Type B pancreatic cell (in vitro differentiated cells): ENCODE measurements at regions not wholly inside any gene's neighbourhood (a gene's known extent, or its start where the extent isn't known, plus 50 kb on each side); places are given as distances from the start of the nearest gene placed in this dataset.

Experiments used
- DNase-seq: peaks from one replicate; pipeline ENCODE4 v3.0.0; 2021; ENCODE audit warnings: mixed read lengths; ENCODE audit not compliant: unreplicated experiment; ENCODE audit errors: extremely low spot score
- H3K27ac Mint-ChIP-seq: 2 replicates; pipeline ENCODE4 v1.8.0; 2021; ENCODE audit warnings: mild to moderate bottlenecking, mixed read lengths
- H3K27me3 Mint-ChIP-seq: 2 replicates; pipeline ENCODE4 v1.8.0; 2021; ENCODE audit warnings: mixed read lengths
- H3K36me3 Mint-ChIP-seq: 2 replicates; pipeline ENCODE4 v1.8.0; 2021; ENCODE audit warnings: mixed read lengths
- H3K4me1 Mint-ChIP-seq: one replicate; pipeline ENCODE4 v1.8.0; 2021; ENCODE audit warnings: mixed read lengths; ENCODE audit not compliant: unreplicated experiment
- H3K4me3 Mint-ChIP-seq: 2 replicates; pipeline ENCODE4 v1.8.0; 2021; ENCODE audit warnings: mild to moderate bottlenecking, mixed read lengths
- H3K9me3 Mint-ChIP-seq: 2 replicates; pipeline ENCODE4 v1.8.0; 2021; ENCODE audit warnings: mixed read lengths
- CTCF ChIP-seq: fragments of 200-600 bp; sonication (generic); conservative IDR thresholded peaks from 2 replicates; pipeline ENCODE4 v1.5.0; 2021; ENCODE audit warnings: antibody characterized with exemption, mild to moderate bottlenecking

DNA sequence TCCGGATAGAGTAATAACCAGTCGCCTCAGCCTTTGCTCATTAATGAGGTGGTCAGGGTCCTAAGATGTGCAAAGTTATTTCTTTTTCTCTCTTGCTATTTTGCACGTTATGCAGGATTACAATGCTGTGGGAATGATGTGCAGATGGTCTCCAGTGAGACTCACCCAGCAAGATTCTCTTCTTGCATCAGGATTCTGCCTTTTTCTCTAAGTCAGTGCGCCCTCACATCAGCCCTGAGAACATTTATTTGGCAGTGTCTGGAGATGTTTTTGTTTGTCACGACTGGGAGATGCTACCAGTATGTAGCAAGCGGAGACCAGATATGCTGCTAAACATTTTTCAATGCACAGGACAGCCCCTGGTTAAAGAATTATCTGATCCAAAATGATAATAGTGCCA, 280.3 kb upstream of the WWC1 start:
- Mint-ChIP-seq H3K4me3 (no peak overlapping the region), H3K27me3 (peaks cover 3% of the 10 kb centered on the region), H3K9me3 (peaks cover 2% of the 10 kb centered on the region), H3K4me1 (peaks cover 5% of the 10 kb centered on the region), H3K27ac (no peak overlapping the region), H3K36me3 (no peaks in the 10 kb centered on the region)
- TF ChIP-seq CTCF, result no peak
- DNase-seq, result no peak

DNA sequence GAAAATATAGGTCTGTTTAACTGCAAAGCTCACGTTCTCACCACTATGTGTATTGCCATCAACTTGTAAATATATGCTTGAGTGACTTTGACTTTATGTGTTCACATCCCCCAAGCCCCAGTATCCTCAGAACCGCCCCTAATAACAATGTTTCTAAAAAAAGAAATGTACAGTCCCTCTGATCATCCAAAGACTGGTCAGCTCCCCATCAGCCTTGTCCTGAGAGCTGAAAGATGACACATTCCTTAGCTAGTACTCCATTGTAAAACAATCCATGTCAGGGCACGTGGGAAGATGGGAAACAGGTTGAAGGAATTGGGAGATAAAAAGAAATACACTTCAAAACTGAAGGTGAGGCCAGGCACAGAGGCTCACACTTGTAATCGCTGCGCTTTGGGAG, 279.4 kb upstream of the WWC1 start:
- Mint-ChIP-seq H3K4me3 (no peak overlapping the region), H3K27ac (no peak overlapping the region), H3K4me1 (no peaks in the 10 kb centered on the region), H3K36me3 (no peaks in the 10 kb centered on the region), H3K27me3 (peaks cover 3% of the 10 kb centered on the region), H3K9me3 (peaks cover 4% of the 10 kb centered on the region)
- no peak for DNase-seq
- no peak for TF ChIP-seq CTCF

GRCh38 chr5:168013546-168013945, 277.9 kb upstream of the WWC1 start:
- no peak for DNase-seq
- H3K27ac Mint-ChIP-seq, result no peak overlapping the region
- H3K9me3 Mint-ChIP-seq, result peaks cover 4% of the 10 kb centered on the region
- no peak overlapping the region for H3K4me3 Mint-ChIP-seq
- H3K4me1 Mint-ChIP-seq, result peaks cover 12% of the 10 kb centered on the region
- no peak for TF ChIP-seq CTCF
- no peaks in the 10 kb centered on the region for H3K36me3 Mint-ChIP-seq
- peaks cover 3% of the 10 kb centered on the region for H3K27me3 Mint-ChIP-seq

GRCh38 chr5:168014433-168015123, 276.9 kb upstream of the WWC1 start:
- H3K4me1 Mint-ChIP-seq, result peaks cover 19% of the 10 kb centered on the region
- no peaks in the 10 kb centered on the region for H3K36me3 Mint-ChIP-seq
- H3K27me3 Mint-ChIP-seq, result peaks cover 11% of the 10 kb centered on the region
- peaks cover 4% of the 10 kb centered on the region for H3K9me3 Mint-ChIP-seq
- H3K4me3 Mint-ChIP-seq, result no peak overlapping the region
- no peak for TF ChIP-seq CTCF
- H3K27ac Mint-ChIP-seq, result no peak overlapping the region
- no peak for DNase-seq

- no peaks in the 10 kb centered on the region for H3K36me3 Mint-ChIP-seq
- DNase-seq, result no peak
- no peak overlapping the region for H3K4me3 Mint-ChIP-seq
- H3K9me3 Mint-ChIP-seq, result peaks cover 4% of the 10 kb centered on the region
- no peak overlapping the region for H3K27ac Mint-ChIP-seq
- TF ChIP-seq CTCF, result no peak
- H3K27me3 Mint-ChIP-seq, result peaks cover 14% of the 10 kb centered on the region
- peaks cover 23% of the 10 kb centered on the region for H3K4me1 Mint-ChIP-seq
Observed at GRCh38 chr5:168015506-168015905, 275.9 kb upstream of the WWC1 start.
